K562 (cell line): ENCODE measurements at regions not wholly inside any gene's neighbourhood (a gene's known extent, or its start where the extent isn't known, plus 50 kb on each side); places are given as distances from the start of the nearest gene placed in this dataset.

ENCODE experiments used
- ATAC-seq: fragments of 200-7000 bp; cut with Tn5 transposase; 3 replicates; pipeline ENCODE4 v1.9.1; 2020; ENCODE audit warnings: moderate library complexity
- BruUV-seq: library from RNA; stranded (reverse); fragments of 400-500 nt; replicated peaks from 2 replicates; lab custom pipeline; 2021; lab: Mats Ljungman, UMichigan
- CTCF ChIA-PET: fragments of 300-600 bp; formaldehyde crosslinking; extraction: SDS; loops from one replicate; lab custom pipeline; 2021; ENCODE audit warnings: low intra/inter-chr PET ratio; lab: Yijun Ruan, JAX
- POLR2A ChIA-PET: fragments of 300-600, 350-650 bp; sonication (Branson Sonifier 250); formaldehyde crosslinking; extraction: SDS; loops from one replicate; lab custom pipeline; 2021; ENCODE audit warnings: antibody characterized with exemption, inconsistent platforms; lab: Yijun Ruan, JAX
- DNase-seq, 4 experiments: peaks; one replicate each; pipeline versions ENCODE4 v3.0.0 to v3.0.0-alpha.2; 2011 to 2018; ENCODE audit warnings: low spot score in 3 of 4, mixed read lengths in 3 of 4; ENCODE audit errors: extremely low read depth in 1 of 4
- FAIRE-seq: peaks from 2 replicates; lab custom pipeline; 2011; peaks lifted over from hg19 to GRCh38; lab: Jason Lieb, UNC
- H2AFZ ChIP-seq: 2 replicates; pipeline ENCODE4 v1.6.0; 2011; ENCODE audit warnings: low read depth, low read length, control low read depth, inconsistent platforms
- H3K27ac ChIP-seq: fragments of 200-600 bp; 3 replicates; pipeline ENCODE4 v1.8.0; 2011; ENCODE audit warnings: low read depth, mild to moderate bottlenecking, control low read depth, inconsistent platforms, low read length, moderate library complexity, mixed read lengths; ENCODE audit errors: extremely low read depth
- H3K27me3 ChIP-seq, 2 experiments: fragments of 300-600 bp in 1 of 2; 2 replicates in 1 of 2; 3 replicates in 1 of 2; pipeline versions ENCODE4 v1.6.0 to v1.8.0; 2011; ENCODE audit warnings: inconsistent platforms in 2 of 2, low read length in 2 of 2, mild to moderate bottlenecking in 1 of 2, mixed read lengths in 1 of 2, moderate library complexity in 1 of 2; ENCODE audit not compliant: control insufficient read depth in 2 of 2, insufficient read depth in 2 of 2
- H3K36me3 ChIP-seq: fragments of 300-600 bp; 3 replicates; pipeline ENCODE4 v1.8.0; 2011; ENCODE audit warnings: mild to moderate bottlenecking, low read length, inconsistent platforms; ENCODE audit not compliant: control insufficient read depth, insufficient read depth
- H3K4me1 ChIP-seq, 2 experiments: fragments of 200-600 bp in 1 of 2; replicated peaks in 1 of 2; 2 replicates in 1 of 2; 3 replicates in 1 of 2; pipeline versions ENCODE4 v1.5.1 to v1.8.0; 2011; ENCODE audit warnings: inconsistent platforms in 2 of 2, low read length in 2 of 2, mild to moderate bottlenecking in 1 of 2, mixed read lengths in 1 of 2, moderate library complexity in 1 of 2; ENCODE audit not compliant: control insufficient read depth in 2 of 2, insufficient read depth in 2 of 2
- H3K4me2 ChIP-seq: 2 replicates; pipeline ENCODE4 v1.6.1; 2011; ENCODE audit warnings: low read length, control low read depth, inconsistent platforms, mixed read lengths; ENCODE audit not compliant: insufficient read depth
- H3K4me3 ChIP-seq: fragments of 200-600 bp; sonication (generic), shearing (Covaris generic); 2 replicates; pipeline ENCODE4 v1.5.1; 2016; ENCODE audit warnings: control low read depth, inconsistent platforms
- H3K79me2 ChIP-seq: fragments of 200-600 bp; 3 replicates; pipeline ENCODE4 v1.8.0; 2011; ENCODE audit warnings: low read length, inconsistent platforms; ENCODE audit not compliant: control insufficient read depth, insufficient read depth
- H3K9ac ChIP-seq, 2 experiments: 2 replicates each; pipeline versions ENCODE4 v1.6.0 to v1.6.1; 2011; ENCODE audit warnings: low read depth in 2 of 2, low read length in 2 of 2, control low read depth in 1 of 2, inconsistent platforms in 1 of 2, mild to moderate bottlenecking in 1 of 2, mixed read lengths in 1 of 2; ENCODE audit not compliant: insufficient read depth in 1 of 2
- H3K9me1 ChIP-seq: one replicate; pipeline ENCODE4 v1.6.0; 2011; ENCODE audit warnings: inconsistent platforms, mild to moderate bottlenecking, low read length, moderate library complexity; ENCODE audit not compliant: control insufficient read depth, insufficient read depth
- H3K9me3 ChIP-seq: replicated peaks from 2 replicates; pipeline ENCODE4 v1.5.1; 2011; ENCODE audit warnings: low read depth, low read length, inconsistent platforms; ENCODE audit not compliant: control insufficient read depth, insufficient read depth
- H4K20me1 ChIP-seq: replicated peaks from 2 replicates; pipeline ENCODE4 v1.6.1; 2011; ENCODE audit warnings: low read length, inconsistent platforms, mixed read lengths; ENCODE audit not compliant: control insufficient read depth, insufficient read depth
- BACH1 ChIP-seq: fragments of 200-800 bp; sonication (Bioruptor generic); IDR thresholded peaks from 2 replicates; pipeline ENCODE4 v1.6.1; 2016; ENCODE audit warnings: missing genetic modification characterization, missing compliant biosample characterization
- BRD4 ChIP-seq: fragments of 200-600 bp; sonication (generic); IDR thresholded peaks from 2 replicates; pipeline ENCODE4 v1.6.1; 2017; ENCODE audit warnings: inconsistent platforms
- KHSRP ChIP-seq: fragments of 450-650 bp; IDR thresholded peaks from 2 replicates; pipeline ENCODE4 v1.6.1; 2017
- NR2C2 ChIP-seq, 2 experiments: fragments of 200-800 bp in 1 of 2; sonication (Bioruptor generic) in 1 of 2; sonication (generic) in 1 of 2; formaldehyde crosslinking in 1 of 2; IDR thresholded peaks; 2 replicates each; pipeline versions ENCODE4 v1.6.1 to v1.8.0; 2016 to 2022; ENCODE audit warnings: mild to moderate bottlenecking in 1 of 2, missing compliant biosample characterization in 1 of 2, missing genetic modification characterization in 1 of 2, missing genetic modification reagents in 1 of 2
- PTRF ChIP-seq: fragments of 450-650 bp; IDR thresholded peaks from 2 replicates; pipeline ENCODE4 v1.6.1; 2016; ENCODE audit warnings: mild to moderate bottlenecking, missing genetic modification characterization, missing compliant biosample characterization
- SIRT6 ChIP-seq: IDR thresholded peaks from one replicate; pipeline ENCODE4 v1.6.1; 2012; ENCODE audit warnings: low read depth, mild to moderate bottlenecking, control low read depth, inconsistent platforms, low read length, moderate library complexity
- ZNF134 ChIP-seq: fragments of 250-450 bp; sonication (Bioruptor Pico); conservative IDR thresholded peaks from 2 replicates; pipeline ENCODE4 v1.4.0; 2020
- ZNF143 ChIP-seq: sonication (generic); formaldehyde crosslinking; IDR thresholded peaks from 2 replicates; pipeline ENCODE4 v1.9.0; 2022; ENCODE audit warnings: mild to moderate bottlenecking, missing genetic modification reagents
- ZNF512 ChIP-seq: IDR thresholded peaks from 2 replicates; pipeline ENCODE4 v1.6.1; 2016; ENCODE audit warnings: missing genetic modification characterization, missing compliant biosample characterization
- ZNF707 ChIP-seq: fragments of 250-450 bp; sonication (Bioruptor Pico); conservative IDR thresholded peaks from 2 replicates; pipeline ENCODE4 v1.8.0; 2022; ENCODE audit warnings: inconsistent platforms, mild to moderate bottlenecking, moderate library complexity
- WGBS: fragments of 100-300 bp; shearing (Covaris generic); methylation state at CpG from one replicate; pipeline ENCODE4 v1.1.6; 2016; ENCODE audit warnings: low coverage, mixed read lengths; ENCODE audit not compliant: insufficient coverage; ENCODE audit errors: missing lambda C conversion rate; 5-methylcytosine and 5-hydroxymethylcytosine counted together
- in situ Hi-C: fragments of 300-500 bp; cut with MboI; formaldehyde crosslinking; loops from 4 replicates; pipeline ENCODE4 v1.15.0; 2018; ENCODE audit warnings: inconsistent platforms, mixed read lengths
- intact Hi-C: fragments of 100-400 bp; cut with micrococcal nuclease; formaldehyde crosslinking; loops from 2 replicates; pipeline ENCODE4 v1.14.2; 2022

GRCh38 chr19:29378126-29378525 lies 147.7 kb upstream of the VSTM2B start:
- Histone ChIP-seq H3K9me1 (no peaks in the 10 kb centered on the region), H4K20me1 (0 out of 2 replicates have a peak, but pooled peaks cover 5% of the 10 kb centered on the region), H3K36me3 (no peaks in the 10 kb centered on the region), H3K9ac (no peak overlapping the region), H2AFZ (no peak overlapping the region), H3K4me1 (no peaks in the 10 kb centered on the region), H3K27ac (no peak overlapping the region), H3K4me3 (no peak overlapping the region), H3K4me2 (no peak overlapping the region), H3K27me3 (peaks cover 6 to 24% of the 10 kb centered on the region in 2 experiments; a peak in 3 of 5 replicates), H3K9me3 (no peaks in the 10 kb centered on the region), H3K79me2 (no peaks in the 10 kb centered on the region)
- CTCF ChIA-PET = no interaction called here
- BruUV-seq = no TSS peak
- 3% methylated on average over 4 of the region's 4 CpGs for WGBS
- ATAC-seq (no peak), DNase-seq (no peak), FAIRE-seq (no peak)
- no peak for TF ChIP-seq ZNF707
- no peak for TF ChIP-seq ZNF143 (CRISPR knock-in tag)
- no peak for TF ChIP-seq BACH1 (tag)
- TF ChIP-seq KHSRP = no peak
- TF ChIP-seq ZNF512 (tag) = no peak
- TF ChIP-seq PTRF (tag) = no peak
- TF ChIP-seq ZNF134 (CRISPR knock-in tag) = no peak
- TF ChIP-seq BRD4 = no peak
- TF ChIP-seq NR2C2 (CRISPR knock-in tag; IDR thresholded peaks at IDR 0.05) = no peak
- TF ChIP-seq NR2C2 (tag; IDR thresholded peaks at IDR 0.05) = no peak
- TF ChIP-seq SIRT6 = no peak
- intact Hi-C loops = no loop called here
- in situ Hi-C loops = no loop called here
- POLR2A ChIA-PET = no interaction called here
